NT2/D1 (cell line): ENCODE measurements at regions not wholly inside any gene's neighbourhood (a gene's known extent, or its start where the extent isn't known, plus 50 kb on each side); places are given as distances from the start of the nearest gene placed in this dataset.

ENCODE experiments used
- DNase-seq: peaks from one replicate; pipeline ENCODE4 v3.0.0-alpha.2; 2011; ENCODE audit warnings: low read depth, low spot score
- H3K27me3 ChIP-seq: 2 replicates; pipeline ENCODE4 v1.6.0; 2011; ENCODE audit warnings: mild to moderate bottlenecking; ENCODE audit not compliant: insufficient read length, insufficient read depth
- H3K36me3 ChIP-seq: 2 replicates; pipeline ENCODE4 v1.6.1; 2011; ENCODE audit warnings: mild to moderate bottlenecking, low read length, mixed read lengths; ENCODE audit not compliant: insufficient read depth, insufficient read length
- H3K4me1 ChIP-seq: 2 replicates; pipeline ENCODE4 v1.5.1; 2011; ENCODE audit not compliant: insufficient read depth, insufficient read length
- H3K4me3 ChIP-seq: 2 replicates; pipeline ENCODE4 v1.5.1; 2011; ENCODE audit warnings: low read depth; ENCODE audit not compliant: insufficient read length
- H3K9ac ChIP-seq: 2 replicates; pipeline ENCODE4 v1.6.0; 2011; ENCODE audit warnings: low read depth; ENCODE audit not compliant: insufficient read length
- H3K9me3 ChIP-seq: 2 replicates; pipeline ENCODE4 v1.5.1; 2011; ENCODE audit warnings: mild to moderate bottlenecking, low read length; ENCODE audit not compliant: insufficient read depth
- SUZ12 ChIP-seq: IDR thresholded peaks from 2 replicates; pipeline ENCODE4 v1.6.1; 2011; ENCODE audit not compliant: insufficient read length, insufficient read depth; ENCODE audit errors: extremely low read depth
- YY1 ChIP-seq: IDR thresholded peaks from 2 replicates; pipeline ENCODE4 v1.6.1; 2011; ENCODE audit not compliant: insufficient read length, insufficient read depth
- ZNF274 ChIP-seq: IDR thresholded peaks from 2 replicates; pipeline ENCODE4 v1.6.1; 2011; ENCODE audit warnings: mild to moderate bottlenecking, low read depth, low read length

DNA sequence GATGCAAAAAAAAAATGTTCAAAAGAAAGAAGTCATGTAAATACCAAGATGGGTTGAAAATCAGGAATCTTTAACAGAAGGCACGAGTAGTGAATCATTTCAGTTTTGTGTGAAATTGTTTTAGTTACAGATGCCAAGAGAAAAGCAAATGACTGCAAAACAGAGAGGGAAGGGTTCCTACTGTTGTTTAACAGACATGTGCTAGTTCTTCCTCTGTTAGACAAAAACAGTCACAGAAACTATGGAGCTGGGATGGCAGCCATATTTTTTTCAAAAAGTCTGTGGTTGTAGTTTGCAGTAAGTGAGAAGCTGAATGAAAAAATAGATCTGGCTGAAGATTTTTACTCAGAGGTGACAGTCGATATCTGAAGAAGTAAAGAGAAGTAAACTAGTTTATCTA, 511.9 kb downstream of the ZIC1 start:
- H3K4me3 ChIP-seq, result no peak overlapping the region
- TF ChIP-seq YY1 (no peak), SUZ12 (no peak), ZNF274 (no peak)
- no peaks in the 10 kb centered on the region for H3K27me3 ChIP-seq
- no peaks in the 10 kb centered on the region for H3K4me1 ChIP-seq
- DNase-seq, result no peak
- H3K36me3 ChIP-seq, result no peaks in the 10 kb centered on the region
- no peaks in the 10 kb centered on the region for H3K9me3 ChIP-seq
- no peak overlapping the region for H3K9ac ChIP-seq

DNA sequence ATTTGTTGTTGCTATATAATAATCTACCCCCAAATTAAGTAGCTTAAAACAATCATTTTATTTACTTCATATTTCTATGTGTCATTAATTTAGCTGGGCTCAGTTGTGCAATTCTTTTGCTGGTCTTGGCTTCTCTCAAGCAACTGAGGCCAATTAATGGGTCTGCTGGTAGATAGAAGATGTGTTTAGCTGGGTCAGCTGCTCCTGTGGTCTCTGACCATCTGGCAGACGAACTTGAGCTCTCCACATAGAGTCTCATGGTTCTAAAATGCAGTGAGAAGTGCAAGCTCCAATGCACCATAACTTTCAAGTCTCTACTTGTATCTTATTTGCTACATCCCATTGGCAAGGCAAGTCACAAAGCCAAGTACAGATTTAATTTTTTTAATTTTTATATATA, 515.6 kb downstream of the ZIC1 start:
- no peak for DNase-seq
- no peak overlapping the region for H3K4me3 ChIP-seq
- TF ChIP-seq SUZ12 (no peak), ZNF274 (no peak), YY1 (no peak)
- H3K9ac ChIP-seq, result no peak overlapping the region
- no peaks in the 10 kb centered on the region for H3K27me3 ChIP-seq
- no peaks in the 10 kb centered on the region for H3K9me3 ChIP-seq
- H3K36me3 ChIP-seq, result no peaks in the 10 kb centered on the region
- H3K4me1 ChIP-seq, result no peaks in the 10 kb centered on the region

- TF ChIP-seq SUZ12 (no peak), YY1 (no peak), ZNF274 (no peak)
- Histone ChIP-seq H3K4me3 (no peak overlapping the region), H3K9ac (no peak overlapping the region), H3K9me3 (no peaks in the 10 kb centered on the region), H3K36me3 (no peaks in the 10 kb centered on the region), H3K27me3 (no peaks in the 10 kb centered on the region), H3K4me1 (no peaks in the 10 kb centered on the region)
- no peak for DNase-seq
Observed at GRCh38 chr3:147925272-147925671, 516.1 kb downstream of the ZIC1 start.

- Histone ChIP-seq H3K4me1 (no peaks in the 10 kb centered on the region), H3K9ac (no peak overlapping the region), H3K27me3 (no peaks in the 10 kb centered on the region), H3K36me3 (no peaks in the 10 kb centered on the region), H3K4me3 (no peak overlapping the region), H3K9me3 (no peaks in the 10 kb centered on the region)
- no peak for DNase-seq
- TF ChIP-seq YY1, result no peak
- no peak for TF ChIP-seq ZNF274
- no peak for TF ChIP-seq SUZ12
Observed at GRCh38 chr3:147930232-147930807, 521.2 kb downstream of the ZIC1 start.

DNA sequence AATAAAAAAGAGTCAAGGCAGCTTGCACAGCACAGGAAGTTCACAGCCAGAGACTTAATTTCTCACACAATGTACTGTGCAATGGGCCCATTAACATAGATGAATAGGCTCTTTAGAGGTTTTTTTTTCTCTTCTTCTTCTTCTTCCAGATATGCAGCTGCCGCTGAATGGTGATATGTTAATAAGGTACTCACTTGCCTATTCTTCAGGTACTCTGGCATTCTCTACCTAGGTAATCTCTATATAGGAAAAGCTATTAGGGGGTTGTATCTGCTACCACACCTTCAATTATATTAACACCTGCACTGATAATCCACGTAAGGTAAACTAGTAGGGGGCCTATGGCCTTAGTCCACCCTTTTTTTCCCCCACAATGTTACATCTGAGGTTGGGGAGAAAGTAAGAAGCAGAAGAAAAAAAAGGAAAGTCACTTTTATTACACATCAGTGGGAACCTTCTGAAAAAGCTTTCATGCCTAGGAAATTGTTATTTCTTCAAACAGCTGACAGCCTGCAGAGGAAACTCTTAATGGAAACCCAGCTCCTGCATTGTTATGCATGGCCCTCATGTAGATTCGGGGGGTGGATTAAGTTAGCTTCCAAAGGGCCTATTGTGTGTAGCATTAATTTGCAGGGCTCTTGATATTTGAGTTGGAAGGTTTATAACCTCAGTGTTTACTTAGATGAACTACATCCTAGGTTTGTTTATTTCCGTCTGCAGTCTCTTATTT, 525.5 kb downstream of the ZIC1 start:
- DNase-seq, result peak; percentile 68
- Histone ChIP-seq H3K4me3 (no peak overlapping the region), H3K9ac (no peak overlapping the region), H3K36me3 (no peaks in the 10 kb centered on the region), H3K27me3 (no peaks in the 10 kb centered on the region), H3K4me1 (no peaks in the 10 kb centered on the region), H3K9me3 (no peaks in the 10 kb centered on the region)
- TF ChIP-seq YY1 (no peak), ZNF274 (no peak), SUZ12 (no peak)

GRCh38 chr3:147937341-147937740, 528.2 kb downstream of the ZIC1 start:
- DNase-seq, result no peak
- Histone ChIP-seq H3K9ac (no peak overlapping the region), H3K9me3 (no peaks in the 10 kb centered on the region), H3K4me3 (no peak overlapping the region), H3K27me3 (no peaks in the 10 kb centered on the region), H3K4me1 (no peaks in the 10 kb centered on the region), H3K36me3 (no peaks in the 10 kb centered on the region)
- TF ChIP-seq ZNF274, result no peak
- no peak for TF ChIP-seq SUZ12
- TF ChIP-seq YY1, result no peak

- no peak overlapping the region for H3K9ac ChIP-seq
- DNase-seq, result no peak
- H3K9me3 ChIP-seq, result no peaks in the 10 kb centered on the region
- TF ChIP-seq SUZ12, result no peak
- no peak for TF ChIP-seq YY1
- TF ChIP-seq ZNF274, result no peak
- no peaks in the 10 kb centered on the region for H3K4me1 ChIP-seq
- H3K4me3 ChIP-seq, result no peak overlapping the region
- H3K36me3 ChIP-seq, result no peaks in the 10 kb centered on the region
- H3K27me3 ChIP-seq, result no peaks in the 10 kb centered on the region
Observed at GRCh38 chr3:147937891-147938290, 528.7 kb downstream of the ZIC1 start.
